Activated CD4-positive, alpha-beta T cell treated with anti-CD3 and anti-CD28 coated beads, Interleukin-2, Interleukin-6, amounts not matched to agents 100 ng/mL and 50 ng/mL, durations not matched to agents 16 hours and 8 hours (primary cell): ENCODE measurements at regions not wholly inside any gene's neighbourhood (a gene's known extent, or its start where the extent isn't known, plus 50 kb on each side); places are given as distances from the start of the nearest gene placed in this dataset.
"Not testable (repeated sequence)": the region's sequence is repeated elsewhere in the genome, so short reads cannot be mapped to it uniquely, and the experiment has no call there.

Experiments
- DNase-seq: peaks from one replicate; pipeline ENCODE4 v3.0.0-alpha.2; 2020

DNA sequence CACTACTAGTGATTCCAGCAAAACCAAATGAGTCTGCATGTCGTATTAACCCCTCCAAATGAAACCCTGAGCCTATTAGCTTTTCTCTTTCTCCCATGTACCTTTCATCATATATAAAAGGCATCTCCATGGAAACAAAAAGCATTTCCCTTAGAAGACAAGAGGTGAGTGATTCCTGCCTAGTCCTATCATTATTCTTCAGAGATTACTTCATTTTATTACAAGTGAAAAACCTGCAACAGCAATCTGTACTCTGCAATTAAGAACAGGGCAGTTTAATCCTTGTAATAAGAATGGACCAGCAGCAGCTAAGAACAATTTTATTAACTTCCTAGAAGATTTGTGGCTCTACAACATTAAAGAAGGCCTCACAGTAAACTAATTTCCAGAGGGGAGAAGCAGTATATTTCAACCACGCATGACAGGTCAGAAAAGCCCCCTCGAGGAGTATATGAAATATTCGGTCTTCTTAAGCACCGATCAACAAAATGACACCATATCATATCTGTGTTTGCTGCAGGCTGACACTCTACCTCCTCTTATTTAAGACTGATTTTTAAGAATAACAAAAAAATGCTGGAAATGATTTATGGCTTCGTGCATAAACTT lies 132.3 kb upstream of the TFPI start:
- no peak for DNase-seq

DNA sequence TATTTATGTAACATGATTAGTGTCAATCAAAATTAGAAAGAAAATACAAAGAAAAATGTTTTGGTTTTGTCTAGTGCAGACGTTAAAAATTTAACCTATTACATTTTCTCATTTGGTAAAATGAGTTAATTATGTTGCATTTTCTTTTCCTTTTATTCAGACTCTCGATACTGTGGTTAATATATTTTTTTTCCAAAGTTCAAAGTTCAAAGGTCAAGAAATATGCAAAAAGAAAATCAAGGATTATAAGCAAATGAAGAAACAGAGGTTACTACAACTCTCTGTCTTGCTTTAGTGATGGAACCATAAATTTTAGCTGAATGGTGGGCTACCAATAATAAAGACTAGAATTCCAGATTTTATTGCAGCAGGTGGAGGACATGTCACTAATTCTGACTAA lies 133.3 kb upstream of the TFPI start:
- DNase-seq, result no peak

DNA sequence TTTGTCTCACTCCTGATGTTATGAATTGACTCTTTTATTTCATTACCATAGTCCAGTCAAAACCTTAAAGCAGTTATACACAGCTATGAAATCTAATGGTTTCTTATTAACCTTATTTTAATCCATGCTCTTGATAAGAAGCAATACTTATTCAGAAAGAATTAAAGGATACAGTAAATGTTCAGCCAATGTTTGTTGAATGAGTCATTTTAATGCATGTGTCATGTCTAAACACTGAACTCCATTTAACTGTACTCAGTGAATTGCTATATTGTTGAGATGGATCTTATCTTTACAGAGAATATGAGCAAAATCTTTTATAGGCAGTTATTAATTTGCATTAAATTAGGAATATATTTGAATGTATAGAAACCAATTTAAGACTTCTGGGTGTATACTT lies 135.1 kb upstream of the TFPI start:
- DNase-seq, result no peak

DNA sequence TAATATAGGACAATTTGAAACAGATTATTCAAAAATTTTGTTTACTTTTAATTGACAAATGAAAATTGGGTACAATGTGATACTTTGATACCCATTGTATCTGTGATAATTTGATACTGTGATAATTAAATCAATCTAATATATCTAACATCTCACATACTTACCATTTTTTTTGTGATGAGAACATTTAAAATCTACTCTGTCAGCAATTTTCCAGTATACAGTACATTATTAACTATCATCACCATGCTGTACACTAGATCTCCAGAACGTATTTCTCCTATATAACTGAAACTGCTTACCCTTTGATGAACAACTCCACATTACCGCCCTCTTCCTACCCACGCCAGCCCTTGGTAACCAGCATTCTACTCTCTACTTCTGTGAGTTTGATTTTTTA lies 139.7 kb upstream of the TFPI start:
- no peak for DNase-seq

DNA sequence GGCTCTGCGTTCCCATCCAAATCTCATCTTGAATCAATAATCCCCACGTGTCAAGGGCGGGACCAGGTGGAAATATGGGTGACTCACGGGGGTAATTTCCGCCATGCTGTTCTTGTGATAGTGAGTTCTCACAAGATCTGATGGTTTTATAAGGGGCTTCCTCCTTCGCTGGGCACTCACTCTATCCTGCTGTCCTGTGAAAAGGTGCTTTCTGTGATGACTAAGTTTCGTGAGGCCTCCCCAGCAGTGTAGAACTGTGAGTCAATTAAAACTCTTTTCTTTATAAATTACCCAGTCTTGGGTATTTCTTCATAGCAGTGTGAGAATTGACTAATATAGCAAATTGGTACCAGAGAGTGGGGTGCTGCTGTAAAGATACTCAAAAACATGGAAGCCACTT lies 142.4 kb upstream of the TFPI start:
- DNase-seq, result not testable (repeated sequence)

DNA sequence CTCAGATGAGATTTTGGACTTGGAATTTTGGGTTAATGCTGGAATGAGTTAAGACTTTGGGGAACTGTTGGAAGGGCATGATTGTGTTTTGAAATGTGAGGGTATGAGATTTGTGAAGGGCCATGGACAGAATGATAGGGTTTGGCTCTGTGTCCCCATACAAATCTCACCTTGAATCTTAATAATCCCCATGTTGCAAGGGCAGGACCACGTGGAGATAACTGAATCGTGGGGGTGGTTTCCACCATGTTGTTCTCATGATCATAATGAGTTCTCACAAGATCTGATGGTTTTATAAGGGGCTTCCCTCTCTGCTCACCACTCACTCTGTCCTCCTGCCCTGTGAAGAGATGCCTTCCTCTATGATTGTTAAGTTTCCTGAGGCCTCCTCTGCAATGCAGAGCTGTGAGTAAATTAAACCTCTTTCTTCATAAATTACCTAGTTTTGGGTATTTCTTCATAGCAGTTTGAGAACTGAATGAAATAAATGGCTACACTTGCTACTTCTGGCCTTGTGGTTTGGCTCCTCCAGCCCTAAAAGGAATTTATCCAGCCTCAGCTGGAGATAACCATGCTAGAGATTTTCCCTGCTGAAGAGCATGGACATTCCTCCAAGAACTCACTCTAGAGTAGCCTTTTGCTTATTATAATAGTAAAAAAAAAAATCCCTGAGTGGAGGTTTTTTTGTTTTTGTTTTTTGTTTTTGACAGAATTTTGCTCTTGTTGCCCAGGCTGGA lies 144.3 kb upstream of the TFPI start:
- no peak for DNase-seq

DNA sequence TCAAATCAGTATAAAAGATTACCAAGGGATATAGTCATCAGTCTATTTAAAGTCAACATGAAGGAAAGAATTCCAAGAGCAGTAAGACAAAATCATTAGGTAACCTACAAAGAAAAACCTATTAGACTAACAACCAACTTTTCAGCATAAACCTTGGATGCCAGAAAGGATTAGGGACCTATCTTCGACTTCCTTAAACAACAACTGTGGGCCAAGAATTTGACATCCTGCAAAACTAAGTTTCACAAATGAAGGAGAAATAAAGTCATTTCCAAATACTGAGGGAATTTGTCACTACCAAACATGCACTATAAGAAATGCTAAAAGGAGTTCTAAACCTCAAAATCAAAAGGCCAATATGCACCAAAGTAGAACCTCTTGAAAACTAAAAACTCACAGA lies 147.9 kb upstream of the TFPI start:
- no peak for DNase-seq

DNA sequence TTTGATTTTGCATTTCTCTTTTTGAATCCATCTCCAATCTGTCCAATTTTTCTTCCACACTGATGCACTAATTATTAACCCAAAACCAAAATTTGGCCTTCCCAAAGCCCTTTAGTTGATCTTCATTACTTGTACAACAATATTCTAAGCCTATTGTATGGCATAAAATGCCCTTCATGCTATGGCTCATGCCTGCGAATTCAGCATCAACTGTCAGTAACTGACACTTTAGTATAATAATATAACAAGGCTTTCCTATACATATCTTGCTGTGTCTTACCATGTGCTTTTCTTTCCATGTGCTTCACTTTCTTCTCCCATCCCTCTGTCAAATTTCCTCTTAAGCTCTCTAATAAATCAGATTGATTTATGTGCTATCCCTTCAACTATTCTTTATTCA lies 154.0 kb upstream of the TFPI start:
- DNase-seq, result no peak

DNA sequence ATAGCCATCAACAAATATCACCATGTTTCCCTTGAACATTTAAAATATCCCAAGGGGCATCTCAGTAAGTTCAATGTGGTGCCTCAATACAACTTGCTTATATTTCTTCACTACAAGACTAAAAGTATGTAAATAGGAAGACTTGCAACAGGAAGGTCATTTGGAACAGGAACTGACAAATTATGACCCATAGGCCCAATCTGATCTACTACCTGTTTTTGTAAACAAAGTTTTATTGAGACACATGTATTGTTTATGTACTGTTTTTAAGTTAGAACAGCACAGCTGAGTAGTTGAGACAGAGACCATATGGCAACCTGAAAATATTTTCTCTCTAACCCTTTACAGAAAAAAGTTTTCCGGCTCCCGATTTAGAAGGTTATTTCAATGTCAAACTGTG lies 154.8 kb upstream of the TFPI start:
- DNase-seq, result no peak

DNA sequence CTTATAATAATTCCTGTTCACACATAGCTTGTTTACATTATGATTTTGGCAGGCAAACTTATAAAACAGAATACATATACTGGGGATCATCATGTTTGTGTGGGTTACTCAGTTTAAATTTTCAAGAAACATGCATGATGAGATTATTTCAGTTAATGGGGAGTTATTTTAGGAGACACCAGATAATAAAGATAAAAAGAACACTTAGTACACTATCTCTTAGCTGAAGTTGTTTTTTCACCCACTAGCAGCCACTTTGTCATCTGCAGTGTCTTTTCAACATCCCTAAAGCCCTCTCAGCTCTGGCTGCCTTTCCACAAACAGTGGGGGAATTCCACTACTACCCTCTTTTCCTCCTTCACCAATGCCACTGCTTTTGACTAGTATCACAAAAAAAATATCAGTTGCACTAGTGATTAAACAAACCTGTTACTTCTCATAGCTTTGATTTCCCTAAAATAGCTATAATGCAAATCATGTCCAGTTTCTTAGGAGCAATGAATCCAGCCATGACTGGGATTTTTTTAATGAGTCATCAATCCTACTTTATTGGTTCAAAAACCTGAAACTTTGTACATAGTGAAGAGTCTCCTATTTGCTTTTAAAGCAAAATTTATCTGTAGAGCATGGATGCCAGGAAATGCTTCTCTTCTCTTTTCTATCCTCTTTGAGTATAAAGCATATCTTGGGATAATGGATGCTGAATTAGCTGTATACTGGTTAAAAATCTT lies 156.7 kb upstream of the TFPI start:
- DNase-seq, result no peak

DNA sequence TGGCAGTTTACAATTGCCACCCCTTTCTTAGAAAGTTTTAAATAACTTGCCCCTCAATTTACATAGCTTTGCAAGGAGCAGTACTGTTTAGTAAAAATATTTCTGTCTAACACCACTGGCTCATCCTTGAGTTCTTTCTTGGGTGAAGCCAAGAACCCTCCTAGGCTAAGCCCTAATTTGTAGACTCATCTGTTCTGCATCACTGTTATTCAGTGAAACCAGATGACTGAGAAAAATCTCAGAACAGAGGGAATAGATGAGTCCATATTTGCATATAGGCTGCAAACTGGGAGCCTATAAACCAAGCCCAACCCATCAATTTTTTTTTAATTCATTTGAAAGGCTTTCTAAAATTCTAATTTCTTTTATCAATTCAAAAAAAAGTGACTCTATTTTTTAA lies 161.4 kb upstream of the TFPI start:
- no peak for DNase-seq

DNA sequence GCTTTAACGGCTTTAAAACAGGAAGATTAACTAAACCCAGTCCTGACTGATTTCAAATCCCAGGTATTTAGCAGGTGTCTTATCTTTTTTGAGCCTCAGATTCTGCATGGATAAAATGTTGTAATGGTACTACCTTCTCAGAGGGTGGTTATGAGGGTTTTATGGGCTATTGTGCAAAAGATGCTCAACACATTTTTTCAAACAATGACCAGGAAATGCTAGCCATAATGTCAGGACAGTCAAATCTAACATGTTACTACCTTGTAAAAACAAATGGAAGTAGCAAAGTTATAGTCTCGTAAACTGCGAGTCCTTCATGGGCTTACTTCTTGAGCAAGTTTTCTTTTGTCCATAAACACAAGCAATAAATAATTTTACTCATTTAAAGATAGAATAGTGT lies 162.1 kb upstream of the TFPI start:
- no peak for DNase-seq

DNA sequence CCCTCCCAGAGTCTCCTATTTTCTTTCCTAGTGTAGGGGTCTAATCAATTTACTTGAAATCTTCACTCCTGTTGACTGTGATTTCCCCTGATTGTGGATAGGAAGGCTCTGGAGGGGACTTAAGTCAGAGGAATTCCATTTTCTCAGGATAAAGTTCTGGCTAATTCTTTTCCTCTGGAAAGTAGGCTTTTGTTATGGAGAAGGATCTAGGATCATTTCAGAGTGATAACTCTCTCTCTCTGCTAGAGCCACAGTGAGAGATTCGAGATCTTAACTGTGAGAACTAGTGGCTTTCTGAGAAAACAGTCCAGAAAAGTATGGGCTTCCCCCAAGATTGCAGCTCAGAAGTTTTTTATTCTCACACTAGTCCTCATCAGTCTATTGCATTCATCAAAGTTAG lies 163.9 kb upstream of the TFPI start:
- no peak for DNase-seq

DNA sequence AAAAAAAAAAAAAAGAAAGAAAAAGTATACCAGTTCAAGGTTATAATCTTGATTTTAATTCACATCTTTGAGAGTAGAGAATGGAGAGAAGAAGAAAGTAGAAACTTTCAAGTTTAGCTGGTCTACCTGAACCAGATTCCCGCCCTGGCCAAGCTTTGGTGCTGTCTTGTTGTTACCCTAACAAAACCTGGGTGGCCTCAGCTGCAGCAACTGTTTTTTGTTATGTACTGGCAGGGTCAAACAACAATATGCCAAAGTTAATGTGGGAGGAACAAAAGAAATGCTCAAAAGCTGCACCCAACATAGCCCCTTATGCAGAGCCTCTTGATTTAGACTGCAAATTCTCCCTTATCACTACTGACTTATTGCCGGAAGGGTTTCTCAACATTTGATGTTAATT lies 165.3 kb upstream of the TFPI start:
- no peak for DNase-seq

DNA sequence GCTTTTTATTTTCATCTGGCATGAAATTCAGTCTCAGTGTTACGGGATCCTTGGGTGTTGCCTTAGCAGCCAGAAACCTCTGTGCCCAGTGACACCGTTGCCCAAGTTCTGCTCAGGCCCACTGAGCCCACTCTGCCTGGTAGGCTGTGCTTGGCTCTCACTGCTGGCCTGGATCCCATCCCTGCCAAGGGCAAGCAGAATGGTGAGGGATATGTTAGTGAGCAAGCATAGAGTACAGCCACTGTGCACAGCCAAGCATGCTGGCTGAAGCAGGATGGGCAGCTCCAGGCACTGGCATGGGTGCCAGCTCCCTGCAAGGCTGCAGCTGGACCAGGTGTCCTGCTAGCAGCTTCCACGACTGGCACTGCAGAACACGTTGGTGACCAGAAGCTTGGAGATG lies 194.7 kb upstream of the TFPI start:
- DNase-seq, result no peak

DNA sequence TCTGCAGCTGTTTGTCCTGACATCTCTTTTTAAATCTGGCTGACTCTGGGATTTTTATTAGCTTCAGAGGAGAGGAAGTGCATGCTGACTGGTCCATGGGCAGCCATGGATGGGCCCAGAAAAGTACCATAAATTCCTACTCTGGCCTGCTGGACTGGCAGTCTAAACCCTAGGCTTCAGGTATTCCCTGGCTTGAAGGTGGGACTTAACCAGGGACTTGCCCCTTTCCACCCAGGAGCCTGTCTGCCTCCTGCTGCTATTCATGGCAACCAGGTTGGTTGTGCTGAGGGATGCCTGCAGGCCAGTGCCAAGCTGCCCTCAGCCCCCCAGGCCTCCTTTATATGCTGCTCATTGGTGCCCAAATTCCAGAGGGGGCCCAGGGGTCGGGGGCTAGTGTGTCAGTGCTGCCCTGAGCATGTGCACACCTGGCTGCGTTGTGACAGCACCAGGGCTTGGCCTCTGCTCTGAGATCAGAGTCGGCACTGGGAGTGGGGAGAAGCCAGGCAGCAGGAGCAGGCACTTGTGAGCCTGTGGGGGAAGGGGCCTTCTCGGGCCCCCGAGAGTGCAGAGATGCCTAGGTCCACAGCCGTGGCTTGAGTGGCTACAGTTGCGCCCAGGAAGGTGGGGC lies 195.7 kb upstream of the TFPI start:
- DNase-seq, result no peak

DNA sequence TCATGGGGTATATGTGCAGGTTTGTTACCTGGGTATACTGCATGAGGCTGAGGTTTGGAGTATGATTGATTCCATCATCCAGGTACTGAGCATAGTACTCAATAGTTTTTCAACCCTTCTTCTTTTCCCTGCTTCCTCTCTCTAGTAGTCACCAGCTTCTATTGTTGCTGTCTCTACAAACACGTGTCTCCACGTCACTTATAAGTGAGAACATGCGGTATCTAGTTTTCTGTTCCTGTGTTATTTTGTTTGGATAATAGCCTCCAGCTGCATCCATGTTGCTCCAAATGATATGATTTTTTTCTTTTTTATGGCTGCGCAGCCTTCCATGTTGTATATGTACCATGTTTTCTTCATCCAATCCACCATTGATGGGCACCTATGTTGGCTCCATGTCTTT lies 214.8 kb upstream of the TFPI start:
- DNase-seq, result no peak

DNA sequence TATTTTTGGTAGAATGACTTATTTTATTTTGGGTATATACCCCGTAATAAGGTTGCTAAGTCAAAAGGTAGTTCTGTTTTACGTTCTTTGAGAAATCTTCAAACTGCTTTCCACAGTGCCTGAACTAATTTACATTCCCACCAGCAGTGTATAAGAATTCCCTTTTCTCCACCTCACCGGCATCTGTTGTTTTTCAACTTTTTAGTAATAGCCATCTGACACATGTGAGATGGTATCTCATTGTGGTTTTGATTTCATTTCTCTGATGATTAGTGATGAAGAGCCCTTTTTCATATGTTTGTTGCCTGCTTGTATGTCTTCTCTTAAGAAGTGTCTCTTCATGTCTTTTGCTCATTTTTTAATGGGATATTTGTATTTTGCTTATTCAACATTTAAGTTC lies 215.2 kb upstream of the TFPI start:
- DNase-seq, result no peak

DNA sequence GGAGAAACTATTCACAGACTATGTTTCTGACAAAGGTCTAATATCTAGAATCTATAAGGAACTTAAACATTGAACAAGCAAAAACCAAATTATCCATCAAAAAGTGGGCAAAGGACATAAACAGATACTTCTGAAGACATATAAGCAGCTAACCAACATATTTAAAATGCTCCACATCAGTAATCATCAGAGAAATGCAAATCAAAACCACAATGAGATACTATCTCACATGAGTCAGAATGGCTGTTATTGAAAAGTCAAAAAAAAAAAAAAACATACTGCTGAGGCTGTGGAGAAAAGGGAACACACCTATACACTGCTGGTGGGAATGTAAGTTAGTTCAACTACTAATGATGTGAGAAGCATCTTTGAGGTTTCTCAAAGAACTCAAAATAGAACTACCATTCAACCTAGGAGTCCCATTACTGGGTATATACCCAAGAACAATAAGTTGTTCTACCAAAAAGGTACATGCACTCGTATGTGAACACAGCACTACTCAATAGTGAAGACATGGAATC lies 220.4 kb upstream of the TFPI start:
- no peak for DNase-seq

DNA sequence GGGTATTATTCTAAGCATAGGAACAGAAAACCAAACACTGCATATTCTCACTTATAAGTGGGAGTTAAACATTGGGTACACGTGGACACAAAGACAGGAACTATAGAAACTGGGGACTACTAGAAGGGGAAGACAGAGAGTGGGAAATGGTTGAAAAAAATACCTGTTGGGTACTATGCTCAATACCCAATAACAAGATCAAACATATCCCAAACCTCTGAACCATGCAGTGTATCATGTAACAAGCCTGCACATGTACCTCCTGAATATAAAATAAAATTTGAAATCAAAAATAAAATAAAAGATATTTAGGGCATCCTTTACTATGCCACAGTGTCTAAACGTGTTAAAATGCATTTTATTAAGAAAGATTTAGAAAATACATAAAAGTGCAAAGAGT lies 221.0 kb upstream of the TFPI start:
- DNase-seq, result no peak

DNA sequence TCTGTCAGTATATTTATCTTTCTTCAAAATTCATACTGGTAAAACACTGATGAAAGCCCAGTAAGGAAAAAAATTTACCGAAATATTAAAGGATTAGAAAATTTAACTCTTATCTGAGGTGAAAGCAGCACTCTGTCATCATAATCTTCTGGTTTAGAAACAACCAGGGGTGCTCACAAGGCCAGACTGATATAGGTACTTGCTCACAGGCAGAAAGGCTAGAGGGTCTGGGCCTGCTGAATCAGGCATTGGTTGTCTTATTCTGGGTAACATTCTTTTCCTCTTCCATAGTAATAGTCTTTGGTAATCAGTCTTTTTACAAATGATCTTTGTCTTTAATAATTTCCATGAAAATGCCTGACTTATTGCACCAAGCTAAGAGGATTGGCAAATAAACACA lies 221.4 kb upstream of the TFPI start:
- DNase-seq, result no peak

DNA sequence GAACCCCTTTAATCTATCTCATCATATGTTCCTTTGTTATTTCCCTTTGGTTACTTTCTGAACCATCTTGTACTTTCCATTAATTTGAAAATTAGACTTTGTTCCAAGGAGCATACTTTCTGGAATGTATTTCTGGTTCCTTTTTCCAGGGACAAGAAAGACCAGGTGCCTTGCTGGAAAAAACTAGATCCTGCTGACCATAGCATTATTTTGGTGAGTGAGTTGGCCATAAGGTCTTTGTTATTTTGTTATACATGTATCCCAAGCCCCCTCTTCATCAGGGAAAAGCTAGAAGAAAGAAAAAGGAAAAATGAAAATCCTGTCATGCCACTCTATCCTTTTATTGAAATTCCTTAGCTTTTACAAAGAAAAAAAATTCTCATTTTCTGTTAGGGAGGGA lies 228.1 kb upstream of the TFPI start:
- no peak for DNase-seq

DNA sequence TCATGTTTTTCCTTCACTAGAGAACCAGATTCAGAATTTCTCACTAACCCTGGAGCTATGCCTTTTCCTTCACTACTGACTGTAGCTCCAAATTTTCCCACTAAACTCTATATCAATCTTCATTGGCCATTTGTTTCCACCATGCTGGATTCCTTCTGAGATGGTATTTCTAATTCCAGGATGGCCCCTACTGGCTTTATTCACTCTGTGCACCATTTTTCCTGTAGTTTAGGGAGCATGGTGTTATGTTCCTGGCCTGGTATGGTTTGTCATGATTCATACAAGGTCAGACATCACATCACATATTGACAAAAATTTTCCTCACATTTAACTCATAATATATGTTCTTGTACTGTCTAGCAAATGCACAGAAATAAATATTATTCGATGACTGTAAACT lies 229.2 kb upstream of the TFPI start:
- DNase-seq, result no peak

DNA sequence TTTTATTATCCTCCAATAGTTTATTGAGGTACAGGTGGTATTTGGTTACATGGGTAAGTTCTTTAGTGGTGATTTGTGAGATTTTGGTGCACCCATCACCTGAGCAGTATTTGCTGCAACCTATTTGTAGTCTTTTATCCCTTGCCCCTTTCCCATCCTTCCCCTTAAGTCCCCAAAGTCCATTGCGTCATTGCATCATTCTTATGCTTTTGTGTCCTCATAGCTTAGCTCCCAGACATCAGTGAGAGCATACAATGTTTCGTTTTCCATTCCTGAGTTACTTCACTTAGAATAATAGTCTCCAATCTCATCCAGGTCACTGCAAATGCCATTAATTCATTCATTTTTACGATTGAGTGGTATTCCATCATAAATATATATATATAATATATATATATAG lies 229.9 kb upstream of the TFPI start:
- DNase-seq, result not testable (repeated sequence)
